Cardiac fibroblast (primary cell): ENCODE measurements at regions not wholly inside any gene's neighbourhood (a gene's known extent, or its start where the extent isn't known, plus 50 kb on each side); places are given as distances from the start of the nearest gene placed in this dataset.

Experiments
- DNase-seq, 2 donors: peaks; one replicate each; pipeline versions ENCODE4 v3.0.0 to v3.0.0-alpha.2; 2010; ENCODE audit warnings: low read depth in 2 of 2
- H3K4me3 ChIP-seq, 2 donors: replicated peaks in 1 of 2; 1 replicate in 1 of 2; 2 replicates in 1 of 2; pipeline ENCODE4 v1.5.1; 2011; ENCODE audit warnings: low read depth in 2 of 2, low read length in 2 of 2, mild to moderate bottlenecking in 2 of 2, moderate library complexity in 1 of 2
- TF ChIP-seq, protein P1 (sequence below): IDR thresholded peaks from one replicate; pipeline ENCODE4 v1.5.1; 2011; ENCODE audit warnings: low read depth, mild to moderate bottlenecking, low read length, inconsistent platforms

DNA sequence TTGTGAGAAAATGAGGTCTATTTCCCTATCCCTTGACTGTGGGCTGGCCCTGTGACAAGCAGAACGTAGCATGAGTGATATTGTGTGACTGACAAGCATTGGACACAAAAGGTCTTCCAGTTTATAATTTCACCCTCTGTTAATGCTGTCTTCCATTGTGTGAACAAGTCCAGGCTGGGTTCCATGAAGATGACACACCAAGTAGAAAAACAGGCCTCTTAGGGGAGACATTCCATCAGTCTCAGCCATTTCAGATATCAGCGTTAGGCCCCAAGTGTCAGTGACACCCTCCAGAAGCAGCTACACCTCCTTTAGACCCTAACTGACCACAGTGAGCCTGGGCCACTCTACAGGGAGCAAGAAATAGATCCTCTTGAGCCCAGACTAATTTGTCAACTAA, 511.3 kb downstream of the FBXO15 start:
- DNase-seq, result peak; percentile 28 to 66
- TF ChIP-seq, protein P1, sequence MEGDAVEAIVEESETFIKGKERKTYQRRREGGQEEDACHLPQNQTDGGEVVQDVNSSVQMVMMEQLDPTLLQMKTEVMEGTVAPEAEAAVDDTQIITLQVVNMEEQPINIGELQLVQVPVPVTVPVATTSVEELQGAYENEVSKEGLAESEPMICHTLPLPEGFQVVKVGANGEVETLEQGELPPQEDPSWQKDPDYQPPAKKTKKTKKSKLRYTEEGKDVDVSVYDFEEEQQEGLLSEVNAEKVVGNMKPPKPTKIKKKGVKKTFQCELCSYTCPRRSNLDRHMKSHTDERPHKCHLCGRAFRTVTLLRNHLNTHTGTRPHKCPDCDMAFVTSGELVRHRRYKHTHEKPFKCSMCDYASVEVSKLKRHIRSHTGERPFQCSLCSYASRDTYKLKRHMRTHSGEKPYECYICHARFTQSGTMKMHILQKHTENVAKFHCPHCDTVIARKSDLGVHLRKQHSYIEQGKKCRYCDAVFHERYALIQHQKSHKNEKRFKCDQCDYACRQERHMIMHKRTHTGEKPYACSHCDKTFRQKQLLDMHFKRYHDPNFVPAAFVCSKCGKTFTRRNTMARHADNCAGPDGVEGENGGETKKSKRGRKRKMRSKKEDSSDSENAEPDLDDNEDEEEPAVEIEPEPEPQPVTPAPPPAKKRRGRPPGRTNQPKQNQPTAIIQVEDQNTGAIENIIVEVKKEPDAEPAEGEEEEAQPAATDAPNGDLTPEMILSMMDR, result no peak
- H3K4me3 ChIP-seq, result no peak overlapping the region

DNA sequence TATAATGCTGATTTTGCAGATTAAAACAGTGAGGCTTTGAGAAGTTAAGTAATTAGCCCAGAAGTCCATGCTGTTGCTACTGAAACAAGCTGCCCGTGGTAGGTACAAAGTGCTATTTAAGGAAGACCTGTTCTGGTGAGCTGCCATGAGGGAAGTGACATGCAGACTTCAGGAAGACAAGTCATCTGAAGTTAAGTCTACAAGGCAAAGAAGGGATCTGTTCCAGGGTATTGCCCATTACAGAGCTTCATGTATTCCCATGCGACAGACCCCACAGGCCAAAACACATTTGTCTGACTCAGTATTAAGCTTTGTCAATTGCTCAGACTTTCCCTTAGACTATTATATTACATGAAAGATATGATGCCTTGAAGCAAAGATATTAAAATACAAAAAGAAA, 520.8 kb downstream of the FBXO15 start:
- H3K4me3 ChIP-seq, result no peak overlapping the region
- DNase-seq, result no peak
- TF ChIP-seq, protein P1, result no peak

DNA sequence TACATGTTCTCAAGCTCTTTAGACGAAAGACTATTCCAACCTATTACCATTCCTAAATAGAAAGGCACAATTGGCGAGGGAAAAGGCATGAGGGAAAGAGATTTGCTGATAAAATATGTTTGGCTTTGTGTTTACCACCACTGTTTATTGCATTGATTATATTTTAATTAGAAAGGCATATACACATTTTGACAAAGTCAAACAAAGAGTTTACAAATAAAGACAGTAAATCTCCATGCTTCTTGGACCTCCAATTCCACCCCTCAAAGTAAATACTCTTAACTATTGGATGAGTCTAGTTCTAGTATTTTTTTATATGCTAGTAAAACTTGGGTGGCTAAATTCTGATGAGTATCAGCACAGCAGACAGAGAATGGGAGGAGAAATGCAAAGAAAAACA, 521.4 kb downstream of the FBXO15 start:
- TF ChIP-seq, protein P1, result no peak
- no peak overlapping the region for H3K4me3 ChIP-seq
- no peak for DNase-seq

DNA sequence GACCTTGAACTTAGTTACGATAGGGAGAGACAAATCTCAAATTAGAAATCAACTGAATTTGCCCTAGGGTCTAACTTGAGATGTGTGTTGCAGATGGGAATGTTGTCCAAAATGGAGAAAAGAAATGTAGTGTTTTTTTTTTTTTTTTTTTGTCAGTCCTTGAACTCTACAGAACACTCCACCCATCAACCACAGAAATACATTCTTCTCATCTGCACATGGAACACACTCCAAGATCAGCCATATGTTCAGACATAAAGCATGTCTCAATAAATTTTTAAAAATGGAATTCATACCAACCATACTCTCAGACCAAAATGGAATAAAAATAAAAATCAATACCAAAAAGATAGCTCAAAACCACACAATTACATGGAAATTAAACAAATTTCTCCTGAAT, 526.5 kb downstream of the FBXO15 start:
- DNase-seq, result no peak
- TF ChIP-seq, protein P1, result no peak

DNA sequence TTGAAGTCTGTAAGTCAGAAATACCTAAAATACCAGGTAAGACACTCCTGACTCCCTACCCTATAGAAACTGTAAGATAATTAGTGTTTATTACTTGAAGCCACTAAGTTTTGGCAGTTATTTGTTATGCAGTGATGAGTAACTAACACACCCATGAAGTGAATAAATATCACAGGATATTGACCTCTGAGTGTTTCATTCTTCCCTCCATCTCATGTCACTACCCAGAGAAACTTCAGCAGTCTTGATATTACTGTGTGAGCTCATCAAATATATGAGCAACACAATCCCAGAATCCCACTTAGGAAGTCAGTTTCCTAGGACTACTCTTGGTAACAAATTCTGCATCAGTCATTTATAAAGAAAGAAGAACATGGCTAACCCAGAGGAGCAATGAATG, 529.7 kb downstream of the FBXO15 start:
- H3K4me3 ChIP-seq, result no peak overlapping the region
- DNase-seq, result no peak
- TF ChIP-seq, protein P1, result no peak

More for the DNA sequence above, 526.5 kb downstream of the FBXO15 start:
- no peak overlapping the region for H3K4me3 ChIP-seq

DNA sequence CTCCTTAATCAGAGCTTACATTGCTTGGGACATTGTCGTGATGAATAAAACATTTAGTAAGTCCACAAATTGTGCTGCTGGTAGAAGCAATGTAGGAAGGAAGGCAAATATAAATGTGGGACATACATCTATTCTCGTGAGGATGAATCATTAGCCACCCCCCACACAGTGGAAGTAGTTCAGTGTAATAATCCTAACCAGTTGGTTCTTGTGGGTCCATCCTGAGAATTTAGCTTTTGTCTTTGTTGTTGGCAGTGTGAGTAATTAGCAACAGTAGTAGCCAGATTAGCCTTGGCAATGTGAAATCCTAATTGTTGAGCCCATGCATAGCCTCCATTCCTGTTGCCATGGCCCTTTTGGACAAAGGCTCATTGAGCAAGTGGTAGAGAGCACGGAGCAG, 532.1 kb downstream of the FBXO15 start:
- TF ChIP-seq, protein P1, result no peak
- no peak overlapping the region for H3K4me3 ChIP-seq
- peak in 1 of 2 donors; percentile 9 for DNase-seq

DNA sequence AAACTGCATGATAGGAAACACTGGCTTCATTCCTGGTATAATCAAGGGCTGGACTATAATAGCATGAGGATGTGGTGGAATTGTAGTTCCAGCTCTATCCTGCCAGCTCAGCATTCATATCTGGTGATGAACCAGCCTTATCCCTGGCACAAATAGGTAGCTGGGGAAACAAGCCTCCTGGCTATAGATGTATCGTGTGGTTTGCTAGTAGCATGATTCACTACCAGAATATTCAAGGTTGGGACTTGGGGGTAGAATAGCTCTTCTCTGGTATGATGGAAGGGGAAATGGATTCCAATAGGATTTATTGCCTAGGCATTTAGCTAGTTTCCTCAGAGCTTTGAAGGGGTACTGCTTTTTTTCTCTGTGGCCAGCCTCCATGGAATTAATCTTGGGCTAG, 532.8 kb downstream of the FBXO15 start:
- no peak overlapping the region for H3K4me3 ChIP-seq
- DNase-seq, result peak; percentile 44 to 75
- TF ChIP-seq, protein P1, result no peak
